ENCODE measurements at regions not wholly inside any gene's neighbourhood (a gene's known extent, or its start where the extent isn't known, plus 50 kb on each side); places are given as distances from the start of the nearest gene placed in this dataset.

DNA sequence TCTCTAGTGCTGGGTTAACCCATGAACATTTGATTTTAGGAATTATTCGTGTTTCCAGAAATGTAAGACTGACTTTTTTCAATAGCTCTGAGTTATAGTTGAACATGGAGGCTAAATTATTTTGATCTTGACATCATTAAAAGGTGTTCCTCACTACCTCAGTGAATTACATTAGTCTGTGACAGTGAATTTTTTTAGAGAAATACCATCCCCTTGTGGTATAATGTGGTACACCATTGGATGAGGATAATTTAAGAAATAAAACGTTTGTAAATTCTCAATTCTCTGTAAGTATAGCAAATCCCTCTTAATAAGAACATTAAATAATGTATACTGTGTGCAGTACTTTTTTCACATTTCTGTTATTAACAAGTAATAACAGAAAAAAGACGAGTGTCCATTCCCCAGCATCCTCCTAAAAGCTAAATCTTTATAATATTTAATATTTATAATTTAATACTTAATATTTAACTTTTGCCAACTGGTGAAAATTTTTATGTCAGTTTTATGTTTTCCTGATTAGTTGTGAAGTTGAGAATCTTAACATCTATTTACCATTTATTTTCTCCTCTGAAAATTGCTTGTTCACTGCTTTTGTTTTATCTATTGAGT lies 70.3 kb upstream of the CWC22 start:
- ChIA-PET POLR2A (no interaction called here), CTCF (interaction anchor here (0.7 to 3.8 kb wide), 17 partner anchors 9 to 280 kb away, joined by 3 to 18 read pairs (median 4); no protein-coding TSS in a partner anchor)
- H3K4me3 ChIP-seq (ENCODE audit: low read depth, low read length) = no peak overlapping the region
- DNase-seq (ENCODE audit: low read depth, low spot score) = no peak
- TF ChIP-seq, protein P1, sequence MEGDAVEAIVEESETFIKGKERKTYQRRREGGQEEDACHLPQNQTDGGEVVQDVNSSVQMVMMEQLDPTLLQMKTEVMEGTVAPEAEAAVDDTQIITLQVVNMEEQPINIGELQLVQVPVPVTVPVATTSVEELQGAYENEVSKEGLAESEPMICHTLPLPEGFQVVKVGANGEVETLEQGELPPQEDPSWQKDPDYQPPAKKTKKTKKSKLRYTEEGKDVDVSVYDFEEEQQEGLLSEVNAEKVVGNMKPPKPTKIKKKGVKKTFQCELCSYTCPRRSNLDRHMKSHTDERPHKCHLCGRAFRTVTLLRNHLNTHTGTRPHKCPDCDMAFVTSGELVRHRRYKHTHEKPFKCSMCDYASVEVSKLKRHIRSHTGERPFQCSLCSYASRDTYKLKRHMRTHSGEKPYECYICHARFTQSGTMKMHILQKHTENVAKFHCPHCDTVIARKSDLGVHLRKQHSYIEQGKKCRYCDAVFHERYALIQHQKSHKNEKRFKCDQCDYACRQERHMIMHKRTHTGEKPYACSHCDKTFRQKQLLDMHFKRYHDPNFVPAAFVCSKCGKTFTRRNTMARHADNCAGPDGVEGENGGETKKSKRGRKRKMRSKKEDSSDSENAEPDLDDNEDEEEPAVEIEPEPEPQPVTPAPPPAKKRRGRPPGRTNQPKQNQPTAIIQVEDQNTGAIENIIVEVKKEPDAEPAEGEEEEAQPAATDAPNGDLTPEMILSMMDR (IDR thresholded peaks at IDR 0.05; ENCODE audit: insufficient read depth, low read length, missing control alignments) = peak; percentile 60

DNA sequence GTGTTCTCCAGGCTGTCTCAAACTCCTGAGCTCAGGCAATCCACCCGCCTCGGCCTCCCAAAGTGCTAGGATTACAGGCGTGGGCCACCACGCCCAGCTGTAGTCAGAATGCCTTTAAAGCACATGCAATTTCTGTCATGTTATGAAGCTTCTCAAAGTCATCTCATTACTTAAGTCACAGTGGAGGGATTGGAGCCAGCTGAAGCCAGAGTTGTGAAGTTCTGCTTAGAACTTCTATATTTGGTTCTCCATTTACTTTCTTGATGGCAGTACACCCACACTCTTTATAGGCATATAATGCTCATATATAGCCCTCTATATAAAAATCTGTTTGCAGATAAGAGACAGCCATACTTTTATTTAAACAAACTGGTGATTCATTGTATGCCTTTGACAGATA lies 68.8 kb upstream of the CWC22 start:
- POLR2A ChIA-PET = no interaction called here
- no peak overlapping the region for H3K4me3 ChIP-seq (ENCODE audit: low read depth, low read length)
- no peak for DNase-seq (ENCODE audit: low read depth, low spot score)
- CTCF ChIA-PET = interaction anchor here (1.0 to 3.8 kb wide), 5 partner anchors 10 to 234 kb away, joined by 3 to 18 read pairs (median 8); no protein-coding TSS in a partner anchor
- TF ChIP-seq, protein P1 (IDR thresholded peaks at IDR 0.05; ENCODE audit: insufficient read depth, low read length, missing control alignments) = no peak

GRCh38 chr2:180071797-180072196 lies 64.7 kb upstream of the CWC22 start:
- TF ChIP-seq, protein P1 (IDR thresholded peaks at IDR 0.05; ENCODE audit: insufficient read depth, low read length, missing control alignments) = no peak
- DNase-seq (ENCODE audit: low read depth, low spot score) = no peak
- ChIA-PET POLR2A (no interaction called here), CTCF (no interaction called here)
- no peak overlapping the region for H3K4me3 ChIP-seq (ENCODE audit: low read depth, low read length)

DNA sequence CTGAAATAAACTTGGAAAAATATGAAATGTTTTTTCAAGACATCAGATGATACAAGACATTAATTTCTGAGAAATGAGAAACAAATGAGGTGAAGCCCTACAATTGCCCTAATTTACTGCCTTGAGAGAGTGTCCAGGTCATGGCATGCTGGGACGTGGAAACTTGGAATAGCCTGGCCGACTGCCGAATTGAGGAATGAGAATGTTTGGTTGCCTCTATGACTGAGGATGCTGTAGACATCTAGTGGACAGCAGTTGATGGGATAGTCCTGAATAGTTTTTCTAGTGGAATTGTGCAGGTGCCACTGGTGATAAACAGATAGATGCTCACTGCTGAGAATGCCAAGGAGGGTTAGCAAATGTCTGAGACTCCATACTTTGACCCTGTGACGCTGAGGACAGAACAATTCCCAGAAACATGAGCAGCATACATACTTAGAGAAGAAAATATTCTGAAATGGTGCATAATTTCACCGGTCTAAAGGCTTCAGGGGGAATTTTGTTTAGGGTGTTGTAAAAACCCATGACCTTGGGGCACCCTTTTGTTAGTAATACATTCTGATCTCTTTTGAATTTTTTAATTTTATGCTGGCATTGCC lies 56.5 kb upstream of the CWC22 start:
- no peak overlapping the region for H3K4me3 ChIP-seq (ENCODE audit: low read depth, low read length)
- ChIA-PET POLR2A (no interaction called here), CTCF (no interaction called here)
- no peak for DNase-seq (ENCODE audit: low read depth, low spot score)
- TF ChIP-seq, protein P1 (IDR thresholded peaks at IDR 0.05; ENCODE audit: insufficient read depth, low read length, missing control alignments) = no peak

- TF ChIP-seq, protein P1 (IDR thresholded peaks at IDR 0.05; ENCODE audit: insufficient read depth, low read length, missing control alignments) = no peak
- CTCF ChIA-PET = interaction anchor here (0.9 to 1.0 kb wide), 2 partner anchors 15 to 23 kb away, joined by 4 to 5 read pairs; no protein-coding TSS in a partner anchor
- H3K4me3 ChIP-seq (ENCODE audit: low read depth, low read length) = no peak overlapping the region
- POLR2A ChIA-PET = no interaction called here
- DNase-seq (ENCODE audit: low read depth, low spot score) = no peak
Observed at GRCh38 chr2:180062178-180062577, 55.1 kb upstream of the CWC22 start.

GRCh38 chr2:180061546-180061945 lies 54.4 kb upstream of the CWC22 start:
- H3K4me3 ChIP-seq (ENCODE audit: low read depth, low read length) = no peak overlapping the region
- DNase-seq (ENCODE audit: low read depth, low spot score) = no peak
- ChIA-PET POLR2A (no interaction called here), CTCF (interaction anchor here (0.9 to 1.0 kb wide), 2 partner anchors 16 to 22 kb away, joined by 4 to 5 read pairs; no protein-coding TSS in a partner anchor)
- TF ChIP-seq, protein P1 (IDR thresholded peaks at IDR 0.05; ENCODE audit: insufficient read depth, low read length, missing control alignments) = no peak
